SU-DHL-6 (cell line): ENCODE measurements at regions not wholly inside any gene's neighbourhood (a gene's known extent, or its start where the extent isn't known, plus 50 kb on each side); places are given as distances from the start of the nearest gene placed in this dataset.

ENCODE experiments used
- EZH2phosphoT487 ChIP-seq: fragments of 200-600 bp; sonication (generic), shearing (Covaris generic); conservative IDR thresholded peaks from 2 replicates; pipeline ENCODE4 v1.6.1; 2018; ENCODE audit warnings: mild to moderate bottlenecking, antibody characterized with exemption, low read length, moderate library complexity, mixed read lengths
- TF ChIP-seq, protein P1 (sequence below): fragments of 200-600 bp; sonication (generic); IDR thresholded peaks from one replicate; pipeline ENCODE4 v1.5.1; 2017; ENCODE audit warnings: antibody characterized with exemption, mild to moderate bottlenecking, low read length, moderate library complexity; ENCODE audit not compliant: insufficient read depth, poor library complexity, severe bottlenecking

GRCh38 chr19:31952693-31953092 lies 392.7 kb upstream of the ZNF507 start:
- TF ChIP-seq, protein P1, sequence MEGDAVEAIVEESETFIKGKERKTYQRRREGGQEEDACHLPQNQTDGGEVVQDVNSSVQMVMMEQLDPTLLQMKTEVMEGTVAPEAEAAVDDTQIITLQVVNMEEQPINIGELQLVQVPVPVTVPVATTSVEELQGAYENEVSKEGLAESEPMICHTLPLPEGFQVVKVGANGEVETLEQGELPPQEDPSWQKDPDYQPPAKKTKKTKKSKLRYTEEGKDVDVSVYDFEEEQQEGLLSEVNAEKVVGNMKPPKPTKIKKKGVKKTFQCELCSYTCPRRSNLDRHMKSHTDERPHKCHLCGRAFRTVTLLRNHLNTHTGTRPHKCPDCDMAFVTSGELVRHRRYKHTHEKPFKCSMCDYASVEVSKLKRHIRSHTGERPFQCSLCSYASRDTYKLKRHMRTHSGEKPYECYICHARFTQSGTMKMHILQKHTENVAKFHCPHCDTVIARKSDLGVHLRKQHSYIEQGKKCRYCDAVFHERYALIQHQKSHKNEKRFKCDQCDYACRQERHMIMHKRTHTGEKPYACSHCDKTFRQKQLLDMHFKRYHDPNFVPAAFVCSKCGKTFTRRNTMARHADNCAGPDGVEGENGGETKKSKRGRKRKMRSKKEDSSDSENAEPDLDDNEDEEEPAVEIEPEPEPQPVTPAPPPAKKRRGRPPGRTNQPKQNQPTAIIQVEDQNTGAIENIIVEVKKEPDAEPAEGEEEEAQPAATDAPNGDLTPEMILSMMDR = no peak
- no peak for TF ChIP-seq EZH2phosphoT487
